ENCODE measurements at regions not wholly inside any gene's neighbourhood (a gene's known extent, or its start where the extent isn't known, plus 50 kb on each side); places are given as distances from the start of the nearest gene placed in this dataset.
A peak's percentile ranks its signal among the peaks of the same experiment; 100 is the strongest.

- no peak for DNase-seq (ENCODE audit: insufficient read length)
- no peak for TF ChIP-seq POLR2AphosphoS5 (IDR thresholded peaks at IDR 0.05; ENCODE audit: low read depth, low read length)
- no peak for TF ChIP-seq TAF1 (IDR thresholded peaks at IDR 0.05; ENCODE audit: borderline replicate concordance, low read depth, low read length)
- TF ChIP-seq POLR2A (IDR thresholded peaks at IDR 0.05; ENCODE audit: low read depth, low read length), result no peak
- FAIRE-seq, result no peak
Observed at GRCh38 chr10:89153971-89154370, 53.1 kb downstream of the CH25H start.

- FAIRE-seq (no peak), DNase-seq (ENCODE audit: insufficient read length) (no peak)
- no peak for TF ChIP-seq POLR2AphosphoS5 (IDR thresholded peaks at IDR 0.05; ENCODE audit: low read depth, low read length)
- no peak for TF ChIP-seq TAF1 (IDR thresholded peaks at IDR 0.05; ENCODE audit: borderline replicate concordance, low read depth, low read length)
- no peak for TF ChIP-seq POLR2A (IDR thresholded peaks at IDR 0.05; ENCODE audit: low read depth, low read length)
Observed at GRCh38 chr10:89153116-89153515, 54.0 kb downstream of the CH25H start.

DNA sequence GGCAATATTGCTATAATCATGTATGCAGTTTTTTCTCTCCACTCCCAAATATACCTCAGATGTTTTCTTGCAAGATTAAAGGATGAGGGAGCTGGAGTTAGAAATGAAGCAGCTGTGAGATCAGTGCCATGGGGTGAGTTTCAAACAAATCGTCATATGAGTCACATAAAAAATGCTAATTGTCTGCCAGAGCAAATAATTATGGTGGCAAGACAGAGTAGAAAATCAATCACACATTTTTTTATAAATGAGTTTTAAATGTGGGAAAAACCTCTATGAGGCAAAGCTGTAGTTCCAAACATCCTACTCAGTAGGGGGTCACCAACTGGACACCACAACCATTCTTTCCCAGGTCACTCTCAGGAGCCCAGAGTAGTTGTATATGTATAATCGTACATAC lies 55.3 kb downstream of the CH25H start:
- DNase-seq (ENCODE audit: insufficient read length) (no peak), FAIRE-seq (no peak)
- TF ChIP-seq TAF1 (IDR thresholded peaks at IDR 0.05; ENCODE audit: borderline replicate concordance, low read depth, low read length) (no peak), POLR2AphosphoS5 (IDR thresholded peaks at IDR 0.05; ENCODE audit: low read depth, low read length) (no peak), POLR2A (IDR thresholded peaks at IDR 0.05; ENCODE audit: low read depth, low read length) (no peak)

GRCh38 chr10:89148061-89148460 lies 59.1 kb downstream of the CH25H start:
- TF ChIP-seq POLR2A (IDR thresholded peaks at IDR 0.05; ENCODE audit: low read depth, low read length), result no peak
- no peak for TF ChIP-seq POLR2AphosphoS5 (IDR thresholded peaks at IDR 0.05; ENCODE audit: low read depth, low read length)
- no peak for TF ChIP-seq TAF1 (IDR thresholded peaks at IDR 0.05; ENCODE audit: borderline replicate concordance, low read depth, low read length)
- FAIRE-seq, result no peak
- DNase-seq (ENCODE audit: insufficient read length), result no peak

GRCh38 chr10:89147256-89147655 lies 59.9 kb downstream of the CH25H start:
- TF ChIP-seq POLR2AphosphoS5 (IDR thresholded peaks at IDR 0.05; ENCODE audit: low read depth, low read length), result no peak
- TF ChIP-seq POLR2A (IDR thresholded peaks at IDR 0.05; ENCODE audit: low read depth, low read length), result no peak
- TF ChIP-seq TAF1 (IDR thresholded peaks at IDR 0.05; ENCODE audit: borderline replicate concordance, low read depth, low read length), result no peak
- no peak for DNase-seq (ENCODE audit: insufficient read length)
- FAIRE-seq, result no peak

- DNase-seq (ENCODE audit: insufficient read length), result no peak
- peak; percentile 21 for FAIRE-seq
- TF ChIP-seq POLR2A (IDR thresholded peaks at IDR 0.05; ENCODE audit: low read depth, low read length), result no peak
- TF ChIP-seq POLR2AphosphoS5 (IDR thresholded peaks at IDR 0.05; ENCODE audit: low read depth, low read length), result no peak
- no peak for TF ChIP-seq TAF1 (IDR thresholded peaks at IDR 0.05; ENCODE audit: borderline replicate concordance, low read depth, low read length)
Observed at GRCh38 chr10:89144836-89145235, 62.3 kb downstream of the CH25H start.

- TF ChIP-seq POLR2A (IDR thresholded peaks at IDR 0.05; ENCODE audit: low read depth, low read length) (no peak), POLR2AphosphoS5 (IDR thresholded peaks at IDR 0.05; ENCODE audit: low read depth, low read length) (no peak), TAF1 (IDR thresholded peaks at IDR 0.05; ENCODE audit: borderline replicate concordance, low read depth, low read length) (no peak)
- no peak for DNase-seq (ENCODE audit: insufficient read length)
- no peak for FAIRE-seq
Observed at GRCh38 chr10:89142590-89142989, 64.5 kb downstream of the CH25H start.

DNA sequence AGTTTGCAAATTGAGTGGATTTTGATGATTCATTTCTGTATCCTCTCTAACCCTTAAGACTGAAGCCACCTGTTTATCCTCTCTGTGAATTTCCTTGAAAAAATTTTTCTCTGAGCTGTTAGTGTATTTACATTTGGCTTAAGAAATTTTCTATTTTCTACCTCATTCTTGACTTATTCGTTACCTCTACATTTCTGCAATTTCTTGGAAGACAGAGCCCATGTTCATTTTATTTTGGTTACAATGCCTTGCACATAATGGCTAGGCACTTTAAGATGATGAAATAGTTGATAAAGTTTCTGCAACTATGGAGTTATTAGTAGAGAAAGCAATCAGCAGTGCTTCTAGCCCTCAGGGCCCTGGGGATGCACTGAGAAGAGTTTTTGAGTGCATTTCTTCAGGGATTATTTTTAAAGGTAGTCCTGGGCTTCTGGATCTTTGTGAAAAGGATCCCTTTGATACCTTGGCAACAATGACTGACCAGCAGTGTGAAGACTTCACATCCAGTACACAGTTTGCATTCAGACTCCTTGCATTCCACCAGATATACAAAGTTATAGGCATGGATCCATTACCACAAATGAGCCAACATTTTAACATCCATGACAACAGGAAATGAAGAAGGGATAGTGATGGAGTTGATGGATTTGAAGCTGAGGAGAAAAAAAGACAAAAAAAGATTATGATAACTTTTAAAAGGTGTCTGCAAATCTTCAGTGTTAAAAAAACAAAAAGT lies 68.2 kb downstream of the CH25H start:
- TF ChIP-seq POLR2AphosphoS5 (IDR thresholded peaks at IDR 0.05; ENCODE audit: low read depth, low read length), result no peak
- FAIRE-seq (no peak), DNase-seq (ENCODE audit: insufficient read length) (no peak)

GRCh38 chr10:89134963-89135362 lies 72.2 kb downstream of the CH25H start:
- FAIRE-seq (no peak), DNase-seq (ENCODE audit: insufficient read length) (no peak)
- TF ChIP-seq TAF1 (IDR thresholded peaks at IDR 0.05; ENCODE audit: borderline replicate concordance, low read depth, low read length), result no peak
- TF ChIP-seq POLR2A (IDR thresholded peaks at IDR 0.05; ENCODE audit: low read depth, low read length), result no peak
- no peak for TF ChIP-seq POLR2AphosphoS5 (IDR thresholded peaks at IDR 0.05; ENCODE audit: low read depth, low read length)

GRCh38 chr10:89129911-89130310 lies 77.2 kb downstream of the CH25H start:
- FAIRE-seq (no peak), DNase-seq (ENCODE audit: insufficient read length) (no peak)

GRCh38 chr10:89122433-89123051 lies 84.6 kb downstream of the CH25H start:
- FAIRE-seq, result no peak
- no peak for TF ChIP-seq POLR2A (IDR thresholded peaks at IDR 0.05; ENCODE audit: low read depth, low read length)
- TF ChIP-seq POLR2AphosphoS5 (IDR thresholded peaks at IDR 0.05; ENCODE audit: low read depth, low read length), result no peak
- no peak for TF ChIP-seq TAF1 (IDR thresholded peaks at IDR 0.05; ENCODE audit: borderline replicate concordance, low read depth, low read length)
- DNase-seq (ENCODE audit: insufficient read length), result no peak

More at GRCh38 chr10:89129911-89130310, 77.2 kb downstream of the CH25H start:
- TF ChIP-seq POLR2A (IDR thresholded peaks at IDR 0.05; ENCODE audit: low read depth, low read length) (no peak), POLR2AphosphoS5 (IDR thresholded peaks at IDR 0.05; ENCODE audit: low read depth, low read length) (no peak), TAF1 (IDR thresholded peaks at IDR 0.05; ENCODE audit: borderline replicate concordance, low read depth, low read length) (no peak)

GRCh38 chr10:89121764-89122020 lies 85.4 kb downstream of the CH25H start:
- no peak for TF ChIP-seq TAF1 (IDR thresholded peaks at IDR 0.05; ENCODE audit: borderline replicate concordance, low read depth, low read length)
- TF ChIP-seq POLR2A (IDR thresholded peaks at IDR 0.05; ENCODE audit: low read depth, low read length), result no peak
- TF ChIP-seq POLR2AphosphoS5 (IDR thresholded peaks at IDR 0.05; ENCODE audit: low read depth, low read length), result no peak
- DNase-seq (ENCODE audit: insufficient read length) (no peak), FAIRE-seq (no peak)
